ENCODE measurements at regions not wholly inside any gene's neighbourhood (a gene's known extent, or its start where the extent isn't known, plus 50 kb on each side); places are given as distances from the start of the nearest gene placed in this dataset.
"Not testable (repeated sequence)": the region's sequence is repeated elsewhere in the genome, so short reads cannot be mapped to it uniquely, and the experiment has no call there.

DNA sequence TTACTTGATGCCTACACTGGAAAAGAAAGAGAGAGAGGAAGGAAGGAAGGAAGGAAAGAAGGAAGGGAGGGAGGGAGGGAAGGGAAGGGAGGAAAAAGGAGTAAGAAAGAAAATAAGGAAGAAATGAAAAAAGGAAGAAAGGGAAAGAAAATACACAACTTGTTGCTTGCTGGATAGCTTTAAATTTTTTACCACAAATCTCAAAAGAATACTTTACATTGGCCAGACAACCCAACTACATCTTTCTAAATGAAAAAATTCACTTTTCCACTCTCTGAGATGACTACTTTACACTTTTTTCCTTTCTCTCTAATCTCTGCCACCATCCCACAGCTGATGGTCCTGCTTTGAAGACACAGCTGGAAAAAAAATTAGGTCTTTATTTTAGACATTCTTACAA lies 228.9 kb upstream of the FAM78B start:
- no peaks in the 10 kb centered on the region for H3K4me1 ChIP-seq (ENCODE audit: control insufficient read depth in 1 of 2, insufficient read depth in 2 of 2, low read length in 2 of 2)
- no peaks in the 10 kb centered on the region for H3K36me3 ChIP-seq (ENCODE audit: control insufficient read depth in 1 of 2, insufficient read depth in 2 of 2, low read length in 2 of 2)
- H3K27ac ChIP-seq (ENCODE audit: low read length), result no peak overlapping the region
- H3K9me3 ChIP-seq (ENCODE audit: control insufficient read depth in 1 of 2, low read length in 2 of 2), result no peaks in the 10 kb centered on the region
- no peak overlapping the region for H3K4me3 ChIP-seq (ENCODE audit: low read depth in 1 of 2, low read length in 2 of 2)
- no peaks in the 10 kb centered on the region for H3K27me3 ChIP-seq (ENCODE audit: low read depth, low read length)

DNA sequence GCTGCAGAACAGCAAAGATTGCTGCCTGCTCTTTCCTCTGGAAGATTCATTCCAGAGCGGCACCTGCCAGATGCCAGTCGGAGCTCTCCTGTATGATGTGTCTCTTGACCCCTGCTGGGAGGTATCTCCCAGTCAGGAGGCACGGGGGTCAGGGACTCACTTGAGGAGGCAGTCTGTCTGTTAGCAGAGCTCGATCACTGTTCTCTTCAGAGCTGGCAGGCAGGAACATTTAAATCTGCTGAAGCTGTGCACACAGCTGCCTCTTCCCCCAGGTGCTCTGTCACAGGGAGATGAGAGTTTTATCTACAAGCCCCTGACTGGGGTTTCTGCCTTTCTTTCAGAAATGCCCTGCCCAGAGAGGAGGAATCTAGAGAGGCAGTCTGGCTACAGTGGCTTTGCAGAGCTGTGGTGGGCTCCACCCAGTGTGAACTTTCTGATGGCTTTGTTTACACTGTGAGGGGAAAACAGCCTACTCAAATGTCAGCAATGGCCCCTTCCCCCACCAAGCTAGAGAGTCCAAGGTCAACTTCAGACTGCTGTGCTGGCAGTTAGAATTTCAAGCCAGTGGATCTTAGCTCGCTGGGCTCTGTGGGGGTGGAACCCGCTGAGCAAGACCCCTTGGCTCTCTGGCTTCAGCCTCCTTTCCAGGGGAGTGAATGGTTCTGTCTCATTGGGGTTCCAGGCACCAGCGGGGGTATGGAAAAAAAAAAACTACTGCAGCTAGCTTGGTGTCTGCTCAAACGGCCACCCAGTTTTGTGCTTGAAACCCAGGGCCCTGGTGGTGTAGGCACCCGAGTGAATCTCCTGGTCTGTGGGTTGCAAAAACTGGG lies 242.7 kb upstream of the FAM78B start:
- not testable (repeated sequence) for H3K27me3 ChIP-seq (ENCODE audit: low read depth, low read length); H3K36me3 ChIP-seq (ENCODE audit: control insufficient read depth in 1 of 2, insufficient read depth in 2 of 2, low read length in 2 of 2); H3K4me1 ChIP-seq (ENCODE audit: control insufficient read depth in 1 of 2, insufficient read depth in 2 of 2, low read length in 2 of 2); H3K4me3 ChIP-seq (ENCODE audit: low read depth in 1 of 2, low read length in 2 of 2); H3K27ac ChIP-seq (ENCODE audit: low read length)
- H3K9me3 ChIP-seq (ENCODE audit: control insufficient read depth in 1 of 2, low read length in 2 of 2), result peaks cover 0 to 19% of the 10 kb centered on the region in 2 donors

DNA sequence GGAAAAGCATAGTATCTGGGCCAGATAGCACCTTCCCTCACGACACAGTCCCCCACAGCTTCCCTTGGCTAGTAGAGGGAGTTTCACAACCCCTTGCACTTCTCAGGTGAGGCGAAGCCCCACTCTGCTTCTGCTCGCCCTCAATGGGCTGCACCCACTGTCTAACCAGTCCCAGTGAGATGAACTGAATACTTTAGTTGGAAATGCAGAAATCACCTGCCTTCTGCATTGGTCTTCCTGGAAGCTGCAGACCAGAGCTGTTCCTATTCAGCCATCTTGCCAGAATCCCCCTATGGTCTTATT lies 243.2 kb upstream of the FAM78B start:
- H3K9me3 ChIP-seq (ENCODE audit: control insufficient read depth in 1 of 2, low read length in 2 of 2), result peaks cover 0 to 19% of the 10 kb centered on the region in 2 donors
- no peaks in the 10 kb centered on the region for H3K4me1 ChIP-seq (ENCODE audit: control insufficient read depth in 1 of 2, insufficient read depth in 2 of 2, low read length in 2 of 2)
- no peak overlapping the region for H3K4me3 ChIP-seq (ENCODE audit: low read depth in 1 of 2, low read length in 2 of 2)
- H3K27ac ChIP-seq (ENCODE audit: low read length), result no peak overlapping the region
- H3K27me3 ChIP-seq (ENCODE audit: low read depth, low read length), result no peaks in the 10 kb centered on the region
- H3K36me3 ChIP-seq (ENCODE audit: control insufficient read depth in 1 of 2, insufficient read depth in 2 of 2, low read length in 2 of 2), result no peaks in the 10 kb centered on the region

DNA sequence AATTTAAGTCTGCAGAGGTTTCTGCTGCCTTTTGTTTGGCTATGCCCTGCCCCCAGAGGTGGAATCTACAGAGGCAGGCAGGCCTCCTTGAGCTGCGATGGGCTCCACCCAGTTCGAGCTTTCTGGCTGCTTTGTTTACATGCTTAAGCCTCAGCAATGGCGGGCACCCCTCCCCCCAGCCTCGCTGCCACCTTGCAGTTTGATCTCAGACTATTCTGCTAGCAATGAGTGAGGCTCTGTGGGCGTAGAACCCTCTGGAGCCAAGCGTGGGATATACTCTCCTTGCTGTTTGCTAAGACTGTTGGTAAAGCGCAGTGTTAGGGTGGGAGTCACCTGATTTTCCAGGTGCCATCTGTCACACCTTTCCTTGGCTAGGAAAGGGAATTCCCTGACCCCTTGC lies 250.0 kb upstream of the FAM78B start:
- H3K4me1 ChIP-seq (ENCODE audit: control insufficient read depth in 1 of 2, insufficient read depth in 2 of 2, low read length in 2 of 2); H3K9me3 ChIP-seq (ENCODE audit: control insufficient read depth in 1 of 2, low read length in 2 of 2); H3K36me3 ChIP-seq (ENCODE audit: control insufficient read depth in 1 of 2, insufficient read depth in 2 of 2, low read length in 2 of 2); H3K27ac ChIP-seq (ENCODE audit: low read length); H3K27me3 ChIP-seq (ENCODE audit: low read depth, low read length); H3K4me3 ChIP-seq (ENCODE audit: low read depth in 1 of 2, low read length in 2 of 2): not testable (repeated sequence)

DNA sequence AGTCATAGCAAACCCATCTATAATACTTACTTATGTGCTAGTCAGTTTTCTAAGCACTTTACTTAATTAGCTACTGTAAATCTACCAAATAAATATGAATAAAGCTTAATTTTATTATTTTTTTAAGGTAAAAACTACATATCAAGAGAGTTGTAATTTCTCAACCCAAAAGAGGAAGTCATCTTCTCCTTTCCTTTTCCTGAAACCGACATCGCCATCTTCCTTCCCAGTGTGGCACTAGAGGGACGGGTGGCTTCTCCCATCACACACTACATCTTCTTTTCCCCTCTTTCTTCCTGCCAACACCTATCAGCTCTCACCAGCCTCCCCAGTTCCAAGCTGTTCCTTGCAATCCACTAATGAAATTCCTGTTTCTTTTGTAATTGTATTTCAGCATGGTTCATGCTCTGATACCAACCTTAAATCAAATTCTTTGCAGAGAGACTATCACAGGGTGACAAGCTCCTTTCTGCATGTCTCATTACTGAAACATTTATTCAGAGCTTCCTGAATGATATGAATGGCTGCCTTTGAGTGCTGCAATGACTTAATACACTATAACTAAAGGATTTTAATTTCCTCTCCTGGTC lies 251.6 kb upstream of the FAM78B start:
- no peak overlapping the region for H3K4me3 ChIP-seq (ENCODE audit: low read depth in 1 of 2, low read length in 2 of 2)
- H3K4me1 ChIP-seq (ENCODE audit: control insufficient read depth in 1 of 2, insufficient read depth in 2 of 2, low read length in 2 of 2), result no peaks in the 10 kb centered on the region
- H3K9me3 ChIP-seq (ENCODE audit: control insufficient read depth in 1 of 2, low read length in 2 of 2), result no peaks in the 10 kb centered on the region
- no peaks in the 10 kb centered on the region for H3K27me3 ChIP-seq (ENCODE audit: low read depth, low read length)
- H3K27ac ChIP-seq (ENCODE audit: low read length), result no peak overlapping the region
- no peaks in the 10 kb centered on the region for H3K36me3 ChIP-seq (ENCODE audit: control insufficient read depth in 1 of 2, insufficient read depth in 2 of 2, low read length in 2 of 2)

DNA sequence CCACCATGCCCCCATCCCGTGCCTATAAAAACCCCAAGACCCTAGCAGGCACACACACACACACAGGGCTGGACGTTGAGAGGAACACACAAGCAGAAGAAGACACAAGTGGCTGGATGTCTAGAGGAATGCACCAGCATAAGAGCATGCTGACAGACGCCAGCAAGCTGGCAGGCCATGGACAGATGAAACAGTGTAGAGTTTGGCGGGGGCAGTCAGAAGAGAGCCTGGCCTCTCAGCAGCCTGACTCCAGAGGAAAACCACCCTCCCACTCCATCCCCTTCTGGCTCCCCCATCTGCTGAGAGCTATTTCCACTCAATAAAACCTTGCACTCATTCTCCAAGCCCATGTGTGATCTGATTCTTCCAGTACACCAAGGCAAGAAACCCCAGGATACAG lies 255.8 kb upstream of the FAM78B start:
- H3K36me3 ChIP-seq (ENCODE audit: control insufficient read depth in 1 of 2, insufficient read depth in 2 of 2, low read length in 2 of 2); H3K4me1 ChIP-seq (ENCODE audit: control insufficient read depth in 1 of 2, insufficient read depth in 2 of 2, low read length in 2 of 2); H3K4me3 ChIP-seq (ENCODE audit: low read depth in 1 of 2, low read length in 2 of 2); H3K9me3 ChIP-seq (ENCODE audit: control insufficient read depth in 1 of 2, low read length in 2 of 2); H3K27me3 ChIP-seq (ENCODE audit: low read depth, low read length); H3K27ac ChIP-seq (ENCODE audit: low read length): not testable (repeated sequence)

DNA sequence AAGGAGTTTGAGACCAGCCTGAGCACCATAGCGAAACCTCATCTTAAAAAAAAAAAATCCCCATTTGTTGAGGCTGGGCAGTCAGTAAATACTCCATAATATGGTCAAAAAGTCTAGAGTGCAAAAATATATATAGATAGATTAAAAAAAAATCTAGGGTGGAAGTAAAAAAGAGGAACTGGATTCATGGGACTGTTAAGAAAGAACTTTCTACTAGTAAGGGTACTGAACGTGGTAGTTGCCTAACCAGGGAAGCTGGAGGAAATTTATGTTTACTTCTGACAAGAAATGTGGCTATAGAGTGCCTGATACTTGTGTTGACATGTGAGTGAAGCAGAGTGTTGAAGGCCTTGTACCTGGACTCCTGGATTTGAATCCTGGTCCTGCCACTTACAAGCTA lies 265.9 kb upstream of the FAM78B start:
- no peaks in the 10 kb centered on the region for H3K36me3 ChIP-seq (ENCODE audit: control insufficient read depth in 1 of 2, insufficient read depth in 2 of 2, low read length in 2 of 2)
- no peaks in the 10 kb centered on the region for H3K4me1 ChIP-seq (ENCODE audit: control insufficient read depth in 1 of 2, insufficient read depth in 2 of 2, low read length in 2 of 2)
- no peaks in the 10 kb centered on the region for H3K9me3 ChIP-seq (ENCODE audit: control insufficient read depth in 1 of 2, low read length in 2 of 2)
- H3K27ac ChIP-seq (ENCODE audit: low read length), result no peak overlapping the region
- H3K4me3 ChIP-seq (ENCODE audit: low read depth in 1 of 2, low read length in 2 of 2), result no peak overlapping the region
- no peaks in the 10 kb centered on the region for H3K27me3 ChIP-seq (ENCODE audit: low read depth, low read length)

DNA sequence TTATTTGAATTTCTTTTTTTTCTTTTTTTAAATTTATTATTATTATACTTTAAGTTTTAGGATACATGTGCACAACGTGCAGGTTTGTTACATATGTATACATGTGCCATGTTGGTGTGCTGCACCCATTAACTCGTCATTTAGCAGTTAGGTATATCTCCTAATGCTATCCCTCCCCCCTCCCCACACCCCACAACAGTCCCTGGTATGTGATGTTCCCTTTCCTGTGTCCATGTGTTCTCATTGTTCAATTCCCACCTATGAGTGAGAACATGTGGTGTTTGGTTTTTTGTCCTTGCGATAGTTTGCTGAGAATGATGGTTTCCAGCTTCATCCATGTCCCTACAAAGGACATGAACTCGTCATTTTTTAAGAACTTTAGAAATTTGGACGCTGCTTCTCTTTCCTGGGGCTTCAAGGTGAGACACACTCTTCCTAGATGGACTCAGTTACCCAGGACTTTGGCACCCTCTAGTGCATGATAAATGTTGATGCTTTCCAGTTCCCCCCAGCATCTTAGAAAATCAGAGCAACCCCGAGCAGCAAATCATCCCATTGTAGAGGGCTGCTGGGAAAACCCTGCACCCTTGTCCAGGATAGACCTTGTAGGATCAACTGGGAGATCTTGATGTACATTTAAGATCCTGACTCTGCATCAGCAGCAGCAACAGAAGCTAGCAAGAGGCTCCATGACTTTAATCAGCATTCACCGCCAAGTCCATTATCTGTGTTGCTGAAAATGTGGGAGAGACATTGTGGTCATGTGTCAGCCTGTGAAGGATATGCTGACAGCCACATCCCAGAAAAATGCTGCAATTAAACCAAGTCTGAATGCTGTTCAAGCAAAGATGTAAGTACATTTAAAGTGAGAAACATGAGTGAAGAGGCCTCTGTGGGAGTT lies 266.9 kb upstream of the FAM78B start:
- not testable (repeated sequence) for H3K27me3 ChIP-seq (ENCODE audit: low read depth, low read length)

DNA sequence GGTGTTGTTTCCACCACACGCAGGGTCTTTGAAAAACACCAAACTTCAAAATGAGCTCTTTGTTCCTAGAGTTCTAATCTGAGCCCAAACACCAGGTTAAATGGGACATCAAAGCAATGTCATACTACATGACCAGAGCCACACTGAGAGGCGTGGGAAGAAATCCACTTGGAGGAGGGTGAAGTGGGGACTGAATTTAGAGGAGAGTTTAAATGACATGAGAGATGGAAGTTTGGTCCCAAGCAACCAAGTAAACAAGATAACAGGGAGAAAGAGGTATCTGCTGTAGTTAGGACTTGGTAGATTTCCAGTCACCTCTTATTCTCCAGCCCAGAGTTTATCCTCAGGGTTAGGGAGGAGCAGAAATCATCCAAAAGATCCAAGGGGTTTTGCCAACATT lies 290.9 kb upstream of the FAM78B start:
- no peak overlapping the region for H3K4me3 ChIP-seq (ENCODE audit: low read depth in 1 of 2, low read length in 2 of 2)
- H3K27ac ChIP-seq (ENCODE audit: low read length), result no peak overlapping the region
- H3K36me3 ChIP-seq (ENCODE audit: control insufficient read depth in 1 of 2, insufficient read depth in 2 of 2, low read length in 2 of 2), result no peaks in the 10 kb centered on the region
- H3K4me1 ChIP-seq (ENCODE audit: control insufficient read depth in 1 of 2, insufficient read depth in 2 of 2, low read length in 2 of 2), result no peaks in the 10 kb centered on the region
- no peaks in the 10 kb centered on the region for H3K9me3 ChIP-seq (ENCODE audit: control insufficient read depth in 1 of 2, low read length in 2 of 2)
- no peaks in the 10 kb centered on the region for H3K27me3 ChIP-seq (ENCODE audit: low read depth, low read length)

More for the DNA sequence above, 266.9 kb upstream of the FAM78B start:
- not testable (repeated sequence) for H3K4me1 ChIP-seq (ENCODE audit: control insufficient read depth in 1 of 2, insufficient read depth in 2 of 2, low read length in 2 of 2); H3K36me3 ChIP-seq (ENCODE audit: control insufficient read depth in 1 of 2, insufficient read depth in 2 of 2, low read length in 2 of 2); H3K9me3 ChIP-seq (ENCODE audit: control insufficient read depth in 1 of 2, low read length in 2 of 2); H3K27ac ChIP-seq (ENCODE audit: low read length); H3K4me3 ChIP-seq (ENCODE audit: low read depth in 1 of 2, low read length in 2 of 2)

DNA sequence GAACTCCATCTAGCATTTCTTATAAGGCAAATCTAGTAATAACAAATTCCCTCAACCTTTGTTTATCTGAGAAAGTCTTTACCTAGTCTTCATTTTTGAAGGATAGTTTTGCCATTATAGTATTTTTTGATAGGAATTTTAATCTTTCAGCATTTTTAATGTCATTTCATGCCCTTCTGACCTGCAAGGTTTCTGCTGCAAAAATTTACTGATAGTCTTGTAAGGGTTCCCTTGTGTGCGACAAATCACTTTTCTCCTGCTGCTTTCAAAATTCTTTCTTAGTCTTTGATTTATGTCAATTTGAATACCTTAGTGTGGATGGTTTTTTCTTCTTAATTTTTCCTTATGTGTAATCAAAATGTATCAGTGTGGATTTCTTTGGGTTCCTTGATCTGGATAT lies 297.5 kb upstream of the FAM78B start:
- Histone ChIP-seq H3K27ac (ENCODE audit: low read length) (no peak overlapping the region), H3K9me3 (ENCODE audit: control insufficient read depth in 1 of 2, low read length in 2 of 2) (peaks cover 7 to 12% of the 10 kb centered on the region in 2 donors), H3K4me3 (ENCODE audit: low read depth in 1 of 2, low read length in 2 of 2) (no peak overlapping the region), H3K4me1 (ENCODE audit: control insufficient read depth in 1 of 2, insufficient read depth in 2 of 2, low read length in 2 of 2) (no peaks in the 10 kb centered on the region), H3K27me3 (ENCODE audit: low read depth, low read length) (no peaks in the 10 kb centered on the region), H3K36me3 (ENCODE audit: control insufficient read depth in 1 of 2, insufficient read depth in 2 of 2, low read length in 2 of 2) (no peaks in the 10 kb centered on the region)

DNA sequence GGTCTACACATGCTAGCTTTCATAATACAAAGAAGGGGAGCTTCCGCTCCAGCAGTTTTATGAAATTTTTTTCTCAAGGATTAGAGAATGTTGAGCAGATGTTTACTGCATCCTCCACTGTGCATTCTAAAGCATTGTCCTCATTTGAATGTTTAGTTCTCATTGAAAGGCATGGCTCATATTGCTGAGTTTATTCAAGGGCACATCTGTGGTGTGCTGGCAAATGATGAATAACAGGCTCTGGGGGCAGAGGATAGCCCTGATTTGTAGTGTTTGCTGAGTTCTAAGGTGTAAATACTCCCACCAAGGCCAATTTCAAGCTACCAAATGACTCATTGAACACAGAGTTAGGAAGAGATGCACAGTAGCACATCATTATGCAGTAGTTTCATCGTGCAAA lies 303.2 kb upstream of the FAM78B start:
- H3K4me1 ChIP-seq (ENCODE audit: control insufficient read depth in 1 of 2, insufficient read depth in 2 of 2, low read length in 2 of 2), result no peaks in the 10 kb centered on the region
- H3K36me3 ChIP-seq (ENCODE audit: control insufficient read depth in 1 of 2, insufficient read depth in 2 of 2, low read length in 2 of 2), result no peaks in the 10 kb centered on the region
- H3K27me3 ChIP-seq (ENCODE audit: low read depth, low read length), result no peaks in the 10 kb centered on the region
- H3K9me3 ChIP-seq (ENCODE audit: control insufficient read depth in 1 of 2, low read length in 2 of 2), result peaks cover 0 to 5% of the 10 kb centered on the region in 2 donors
- H3K4me3 ChIP-seq (ENCODE audit: low read depth in 1 of 2, low read length in 2 of 2), result no peak overlapping the region
- H3K27ac ChIP-seq (ENCODE audit: low read length), result no peak overlapping the region

Data from muscle layer of duodenum (tissue), 2 donors.